Kidney epithelial cell (primary cell): ENCODE measurements at regions not wholly inside any gene's neighbourhood (a gene's known extent, or its start where the extent isn't known, plus 50 kb on each side); places are given as distances from the start of the nearest gene placed in this dataset.
"Not testable (repeated sequence)": the region's sequence is repeated elsewhere in the genome, so short reads cannot be mapped to it uniquely, and the experiment has no call there.

Experiments
- DNase-seq: peaks from one replicate; pipeline ENCODE4 v3.0.0-alpha.2; 2010; ENCODE audit warnings: low read depth
- H3K27me3 ChIP-seq: 2 replicates; pipeline ENCODE4 v1.6.0; 2011; ENCODE audit warnings: low read length; ENCODE audit not compliant: control insufficient read depth, insufficient read depth
- H3K36me3 ChIP-seq: 2 replicates; pipeline ENCODE4 v1.5.1; 2011; ENCODE audit warnings: low read length; ENCODE audit not compliant: control insufficient read depth, insufficient read depth
- H3K4me3 ChIP-seq: 2 replicates; pipeline ENCODE4 v1.5.1; 2011; ENCODE audit warnings: low read depth, mild to moderate bottlenecking, control low read depth, low read length
- TF ChIP-seq, protein P1 (sequence below): IDR thresholded peaks from 2 replicates; pipeline ENCODE4 v1.5.1; 2011; ENCODE audit warnings: mild to moderate bottlenecking, moderate library complexity, low read length, control low read depth, inconsistent platforms; ENCODE audit not compliant: insufficient read depth, poor library complexity, severe bottlenecking

GRCh38 chr3:74921676-74922075 is 307.2 kb upstream of the CNTN3 start:
- H3K36me3 ChIP-seq = no peaks in the 10 kb centered on the region
- DNase-seq = no peak
- no peaks in the 10 kb centered on the region for H3K27me3 ChIP-seq
- TF ChIP-seq, protein P1, sequence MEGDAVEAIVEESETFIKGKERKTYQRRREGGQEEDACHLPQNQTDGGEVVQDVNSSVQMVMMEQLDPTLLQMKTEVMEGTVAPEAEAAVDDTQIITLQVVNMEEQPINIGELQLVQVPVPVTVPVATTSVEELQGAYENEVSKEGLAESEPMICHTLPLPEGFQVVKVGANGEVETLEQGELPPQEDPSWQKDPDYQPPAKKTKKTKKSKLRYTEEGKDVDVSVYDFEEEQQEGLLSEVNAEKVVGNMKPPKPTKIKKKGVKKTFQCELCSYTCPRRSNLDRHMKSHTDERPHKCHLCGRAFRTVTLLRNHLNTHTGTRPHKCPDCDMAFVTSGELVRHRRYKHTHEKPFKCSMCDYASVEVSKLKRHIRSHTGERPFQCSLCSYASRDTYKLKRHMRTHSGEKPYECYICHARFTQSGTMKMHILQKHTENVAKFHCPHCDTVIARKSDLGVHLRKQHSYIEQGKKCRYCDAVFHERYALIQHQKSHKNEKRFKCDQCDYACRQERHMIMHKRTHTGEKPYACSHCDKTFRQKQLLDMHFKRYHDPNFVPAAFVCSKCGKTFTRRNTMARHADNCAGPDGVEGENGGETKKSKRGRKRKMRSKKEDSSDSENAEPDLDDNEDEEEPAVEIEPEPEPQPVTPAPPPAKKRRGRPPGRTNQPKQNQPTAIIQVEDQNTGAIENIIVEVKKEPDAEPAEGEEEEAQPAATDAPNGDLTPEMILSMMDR = no peak
- H3K4me3 ChIP-seq = no peak overlapping the region

GRCh38 chr3:74920721-74921350 is 306.4 kb upstream of the CNTN3 start:
- TF ChIP-seq, protein P1 = no peak
- Histone ChIP-seq H3K4me3 (no peak overlapping the region), H3K27me3 (no peaks in the 10 kb centered on the region), H3K36me3 (no peaks in the 10 kb centered on the region)
- DNase-seq = no peak

GRCh38 chr3:74916696-74917095 is 302.2 kb upstream of the CNTN3 start:
- no peak overlapping the region for H3K4me3 ChIP-seq

GRCh38 chr3:74906181-74906580 is 291.7 kb upstream of the CNTN3 start:
- TF ChIP-seq, protein P1 = no peak
- Histone ChIP-seq H3K4me3 (no peak overlapping the region), H3K36me3 (no peaks in the 10 kb centered on the region), H3K27me3 (no peaks in the 10 kb centered on the region)
- no peak for DNase-seq

More at GRCh38 chr3:74916696-74917095, 302.2 kb upstream of the CNTN3 start:
- TF ChIP-seq, protein P1 = no peak
- H3K36me3 ChIP-seq = no peaks in the 10 kb centered on the region
- DNase-seq = no peak
- H3K27me3 ChIP-seq = no peaks in the 10 kb centered on the region

- DNase-seq = no peak
- TF ChIP-seq, protein P1 = no peak
- no peak overlapping the region for H3K4me3 ChIP-seq
These were observed 291.0 kb upstream of the CNTN3 start for GRCh38 chr3:74905478-74905877.

DNA sequence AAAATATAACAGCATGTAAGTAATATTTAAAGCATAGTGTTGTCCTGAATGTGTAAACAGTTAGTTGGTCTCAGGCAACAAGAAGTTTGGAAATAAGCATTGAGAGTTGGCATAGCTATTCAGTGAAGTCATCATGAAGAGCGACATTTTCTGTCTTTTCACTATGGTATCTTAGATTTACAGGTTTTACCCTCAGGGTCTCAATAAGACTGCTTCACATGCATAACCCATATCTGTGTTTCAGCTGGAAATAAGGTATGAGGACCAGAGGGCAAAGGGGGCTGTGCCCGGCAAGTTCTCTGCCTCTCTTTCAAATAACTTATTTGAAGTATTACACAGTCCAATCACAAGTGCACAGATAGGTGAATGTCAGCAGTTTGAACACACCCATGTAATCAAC is 290.2 kb upstream of the CNTN3 start:
- H3K4me3 ChIP-seq = no peak overlapping the region
- TF ChIP-seq, protein P1 = no peak
- H3K27me3 ChIP-seq = no peaks in the 10 kb centered on the region
- H3K36me3 ChIP-seq = no peaks in the 10 kb centered on the region
- no peak for DNase-seq

More at GRCh38 chr3:74905478-74905877, 291.0 kb upstream of the CNTN3 start:
- Histone ChIP-seq H3K36me3 (no peaks in the 10 kb centered on the region), H3K27me3 (no peaks in the 10 kb centered on the region)

DNA sequence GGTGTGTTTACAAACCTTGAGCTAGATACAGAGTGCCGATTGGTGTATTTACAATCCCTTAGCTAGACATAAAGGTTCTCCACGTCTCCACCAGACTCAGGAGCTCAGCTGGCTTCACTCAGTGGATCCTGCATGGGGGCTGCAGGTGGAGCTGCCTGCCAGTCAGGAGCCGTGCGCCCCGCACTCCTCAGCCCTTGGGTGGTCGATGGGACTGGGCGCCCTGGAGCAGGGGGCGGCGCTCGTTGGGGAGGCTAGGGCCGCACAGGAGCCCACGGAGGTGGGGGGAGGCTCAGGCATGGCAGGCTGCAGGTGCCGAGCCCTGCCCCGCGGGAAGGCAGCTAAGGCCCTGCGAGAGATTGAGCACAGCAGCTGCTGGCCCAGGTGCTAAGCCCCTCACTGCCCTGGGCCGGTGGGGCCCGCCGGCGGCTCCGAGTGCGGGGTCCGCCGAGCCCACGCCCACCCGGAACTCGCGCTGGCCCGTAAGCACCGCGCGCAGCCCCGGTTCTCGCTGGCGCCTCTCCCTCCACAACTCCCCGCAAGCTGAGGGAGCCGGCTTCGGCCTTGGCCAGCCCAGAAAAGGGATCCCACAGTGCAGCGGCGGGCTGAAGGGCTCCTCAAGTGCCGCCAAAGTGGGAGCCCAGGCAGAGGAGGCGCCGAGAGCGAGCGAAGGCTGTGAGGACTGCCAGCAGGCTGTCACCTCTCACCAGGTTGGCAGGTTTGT is 285.5 kb upstream of the CNTN3 start:
- not testable (repeated sequence) for H3K27me3 ChIP-seq, H3K4me3 ChIP-seq, H3K36me3 ChIP-seq, DNase-seq
